Hepatic stellate cell (primary cell): ENCODE measurements at regions not wholly inside any gene's neighbourhood (a gene's known extent, or its start where the extent isn't known, plus 50 kb on each side); places are given as distances from the start of the nearest gene placed in this dataset.
"Not testable (repeated sequence)": the region's sequence is repeated elsewhere in the genome, so short reads cannot be mapped to it uniquely, and the experiment has no call there.

ENCODE experiments used
- DNase-seq: peaks from one replicate; pipeline ENCODE4 v3.0.0; 2011; ENCODE audit warnings: low spot score

GRCh38 chr5:121006217-121006616 lies 542.1 kb downstream of the PRR16 start:
- no peak for DNase-seq

GRCh38 chr5:121008041-121008440 lies 543.9 kb downstream of the PRR16 start:
- no peak for DNase-seq

GRCh38 chr5:121009058-121009457 lies 545.0 kb downstream of the PRR16 start:
- no peak for DNase-seq

GRCh38 chr5:121018004-121018403 lies 553.9 kb downstream of the PRR16 start:
- DNase-seq = no peak

GRCh38 chr5:121019106-121019505 lies 555.0 kb downstream of the PRR16 start:
- DNase-seq = no peak

- no peak for DNase-seq
These were observed 555.6 kb downstream of the PRR16 start for GRCh38 chr5:121019734-121020133.

- DNase-seq = no peak
These were observed 557.6 kb downstream of the PRR16 start for GRCh38 chr5:121021681-121022080.

GRCh38 chr5:121024416-121025311 lies 560.6 kb downstream of the PRR16 start:
- DNase-seq = no peak

- DNase-seq = no peak
These were observed 561.6 kb downstream of the PRR16 start for GRCh38 chr5:121025671-121026070.

GRCh38 chr5:121027636-121028035 lies 563.5 kb downstream of the PRR16 start:
- no peak for DNase-seq

- DNase-seq = no peak
These were observed 565.6 kb downstream of the PRR16 start for GRCh38 chr5:121029536-121030245.

GRCh38 chr5:121031491-121031890 lies 567.4 kb downstream of the PRR16 start:
- no peak for DNase-seq

- no peak for DNase-seq
These were observed 569.2 kb downstream of the PRR16 start for GRCh38 chr5:121033334-121033733.

GRCh38 chr5:121038438-121038837 lies 574.3 kb downstream of the PRR16 start:
- DNase-seq = no peak

- DNase-seq = no peak
These were observed 585.9 kb downstream of the PRR16 start for GRCh38 chr5:121049971-121050370.

GRCh38 chr5:121053055-121053985 lies 589.2 kb downstream of the PRR16 start:
- no peak for DNase-seq

GRCh38 chr5:121055586-121055985 lies 591.5 kb downstream of the PRR16 start:
- DNase-seq = no peak

- not testable (repeated sequence) for DNase-seq
These were observed 600.1 kb downstream of the PRR16 start for GRCh38 chr5:121064241-121064640.

- DNase-seq = no peak
These were observed 622.6 kb downstream of the PRR16 start for GRCh38 chr5:121086671-121087070.

GRCh38 chr5:121087560-121087959 lies 623.5 kb downstream of the PRR16 start:
- DNase-seq = no peak

GRCh38 chr5:121088341-121088740 lies 624.2 kb downstream of the PRR16 start:
- DNase-seq = no peak

- no peak for DNase-seq
These were observed 626.7 kb downstream of the PRR16 start for GRCh38 chr5:121090822-121091221.
